H1 (cell line): ENCODE measurements at regions not wholly inside any gene's neighbourhood (a gene's known extent, or its start where the extent isn't known, plus 50 kb on each side); places are given as distances from the start of the nearest gene placed in this dataset.

Experiments
- CTCF ChIA-PET: fragments of 300-600 bp; sonication (Branson Sonifier 250); formaldehyde crosslinking; loops from one replicate; lab custom pipeline; 2021; ENCODE audit not compliant: partially characterized antibody; lab: Charles Lee
- POLR2A ChIA-PET: fragments of 300-600 bp; sonication (Branson Sonifier 250); formaldehyde crosslinking; loops from one replicate; lab custom pipeline; 2021; ENCODE audit warnings: inconsistent platforms; ENCODE audit not compliant: partially characterized antibody; lab: Charles Lee
- DNase-seq, 2 experiments: peaks; one replicate each; pipeline versions ENCODE4 v3.0.0 to v3.0.0-alpha.2; 2010 to 2022; ENCODE audit warnings: low spot score in 2 of 2, low read depth in 1 of 2, mixed read lengths in 1 of 2
- FAIRE-seq: peaks from 2 replicates; lab custom pipeline; 2011; peaks lifted over from hg19 to GRCh38; lab: Jason Lieb, UNC
- H2AFZ ChIP-seq: 2 replicates; pipeline ENCODE4 v1.8.1; 2012; ENCODE audit warnings: low read length, inconsistent platforms
- H2AK5ac ChIP-seq: 2 replicates; pipeline ENCODE4 v1.6.1; 2013; ENCODE audit warnings: low read depth, low read length
- H2BK120ac ChIP-seq: replicated peaks from 2 replicates; pipeline ENCODE3; 2013; ENCODE audit warnings: low read depth, low read length, inconsistent platforms
- H2BK12ac ChIP-seq: 2 replicates; pipeline ENCODE4 v1.6.1; 2013; ENCODE audit warnings: low read depth, low read length
- H2BK15ac ChIP-seq: 2 replicates; pipeline ENCODE4 v1.6.1; 2013; ENCODE audit warnings: low read length
- H2BK20ac ChIP-seq: 2 replicates; pipeline ENCODE4 v1.6.1; 2013; ENCODE audit warnings: low read length
- H2BK5ac ChIP-seq: 2 replicates; pipeline ENCODE4 v1.6.1; 2013; ENCODE audit warnings: low read depth, low read length
- H3K14ac ChIP-seq: 2 replicates; pipeline ENCODE4 v1.6.1; 2013; ENCODE audit warnings: inconsistent platforms; ENCODE audit not compliant: insufficient read length
- H3K18ac ChIP-seq: 2 replicates; pipeline ENCODE4 v1.6.1; 2013; ENCODE audit warnings: low read length; ENCODE audit errors: extremely low read depth
- H3K23ac ChIP-seq: 2 replicates; pipeline ENCODE4 v1.6.1; 2013; ENCODE audit warnings: inconsistent platforms; ENCODE audit not compliant: insufficient read length
- H3K23me2 ChIP-seq: 2 replicates; pipeline ENCODE4 v1.6.1; 2013; ENCODE audit warnings: low read depth, low read length
- H3K27ac ChIP-seq: 2 replicates; pipeline ENCODE4 v1.6.1; 2011; ENCODE audit warnings: low read depth, low read length, inconsistent platforms
- H3K27me3 ChIP-seq, 4 experiments: replicated peaks in 1 of 4; 1 replicate in 1 of 4; 2 replicates in 3 of 4; pipeline versions ENCODE4 v1.6.1 to v1.8.1; 2011 to 2013; ENCODE audit warnings: low read length in 3 of 4, mild to moderate bottlenecking in 3 of 4, inconsistent platforms in 2 of 4, mixed read lengths in 2 of 4, moderate library complexity in 1 of 4; ENCODE audit not compliant: control insufficient read depth in 3 of 4, insufficient read depth in 3 of 4; ENCODE audit errors: extremely low read depth in 1 of 4
- H3K36me3 ChIP-seq, 4 experiments: 2 replicates each; pipeline versions ENCODE4 v1.6.1 to v1.8.1; 2011 to 2013; ENCODE audit warnings: mild to moderate bottlenecking in 4 of 4, low read length in 3 of 4, moderate library complexity in 2 of 4, control low read depth in 1 of 4, inconsistent platforms in 1 of 4; ENCODE audit not compliant: insufficient read depth in 4 of 4, control insufficient read depth in 2 of 4
- H3K4ac ChIP-seq: replicated peaks from 2 replicates; pipeline ENCODE3; 2013; ENCODE audit warnings: low read length, low read depth, mixed read lengths, inconsistent platforms; ENCODE audit not compliant: insufficient read length
- H3K4me1 ChIP-seq, 4 experiments: replicated peaks in 1 of 4; 1 replicate in 1 of 4; 2 replicates in 3 of 4; pipeline versions ENCODE4 v1.6.1 to v1.8.1; 2011 to 2013; ENCODE audit warnings: low read length in 3 of 4, inconsistent platforms in 2 of 4, mixed read lengths in 1 of 4; ENCODE audit not compliant: insufficient read depth in 4 of 4, control insufficient read depth in 3 of 4
- H3K4me2 ChIP-seq, 2 experiments: 2 replicates each; pipeline versions ENCODE4 v1.6.1 to v1.8.1; 2011 to 2013; ENCODE audit warnings: low read depth in 2 of 2, low read length in 2 of 2, control low read depth in 1 of 2, inconsistent platforms in 1 of 2, mild to moderate bottlenecking in 1 of 2; ENCODE audit not compliant: insufficient read depth in 1 of 2
- H3K4me3 ChIP-seq, 4 experiments: fragments of 200-600, 300-600 bp in 1 of 4; sonication (generic), shearing (Covaris generic), sonication (Bioruptor Twin) in 1 of 4; 2 replicates each; pipeline versions ENCODE4 v1.5.1 to v1.8.1; 2011 to 2016; ENCODE audit warnings: low read length in 4 of 4, low read depth in 3 of 4, control low read depth in 2 of 4, inconsistent platforms in 2 of 4, mild to moderate bottlenecking in 2 of 4, mixed read lengths in 1 of 4, moderate library complexity in 1 of 4; ENCODE audit not compliant: insufficient read depth in 2 of 4; ENCODE audit errors: extremely low read depth in 1 of 4
- H3K56ac ChIP-seq: replicated peaks from 2 replicates; pipeline ENCODE3; 2013; ENCODE audit warnings: low read depth, mild to moderate bottlenecking, mixed read lengths, low read length, inconsistent platforms; ENCODE audit not compliant: insufficient read length
- H3K79me1 ChIP-seq: 2 replicates; pipeline ENCODE4 v1.6.1; 2013; ENCODE audit warnings: low read depth, low read length, control low read depth
- H3K79me2 ChIP-seq, 2 experiments: 2 replicates each; pipeline versions ENCODE4 v1.6.1 to v1.8.1; 2012 to 2013; ENCODE audit warnings: low read length in 2 of 2, mild to moderate bottlenecking in 2 of 2, inconsistent platforms in 1 of 2; ENCODE audit not compliant: insufficient read depth in 2 of 2, control insufficient read depth in 1 of 2
- H3K9ac ChIP-seq, 4 experiments: replicated peaks in 1 of 4; 1 replicate in 1 of 4; 2 replicates in 3 of 4; pipeline versions ENCODE4 v1.6.1 to v1.8.1; 2011 to 2013; ENCODE audit warnings: low read depth in 3 of 4, low read length in 3 of 4, control low read depth in 2 of 4, mild to moderate bottlenecking in 2 of 4, moderate library complexity in 2 of 4, inconsistent platforms in 1 of 4; ENCODE audit errors: extremely low read depth in 1 of 4
- H3K9me3 ChIP-seq, 2 experiments: 2 replicates each; pipeline versions ENCODE4 v1.6.1 to v1.8.1; 2012 to 2013; ENCODE audit warnings: mild to moderate bottlenecking in 2 of 2, moderate library complexity in 2 of 2, control low read depth in 1 of 2, inconsistent platforms in 1 of 2, low read depth in 1 of 2, low read length in 1 of 2, mixed read lengths in 1 of 2; ENCODE audit not compliant: insufficient read depth in 2 of 2
- H4K20me1 ChIP-seq, 2 experiments: replicated peaks in 1 of 2; 2 replicates each; pipeline versions ENCODE3 to v1.8.1; 2011 to 2013; ENCODE audit warnings: inconsistent platforms in 2 of 2, low read length in 2 of 2, mild to moderate bottlenecking in 1 of 2; ENCODE audit not compliant: insufficient read depth in 2 of 2, control insufficient read depth in 1 of 2
- H4K5ac ChIP-seq: 2 replicates; pipeline ENCODE4 v1.6.1; 2013; ENCODE audit warnings: low read length, low read depth, mixed read lengths, inconsistent platforms; ENCODE audit not compliant: insufficient read length
- H4K8ac ChIP-seq: 2 replicates; pipeline ENCODE4 v1.8.0; 2013; ENCODE audit warnings: mild to moderate bottlenecking, moderate library complexity, low read length, inconsistent platforms; ENCODE audit not compliant: insufficient read depth; ENCODE audit errors: extremely low read depth
- H4K91ac ChIP-seq: replicated peaks from 2 replicates; pipeline ENCODE3; 2013; ENCODE audit warnings: low read length, mixed read lengths, inconsistent platforms; ENCODE audit not compliant: insufficient read length
- WGBS, 2 experiments: shearing (Covaris generic) in 1 of 2; methylation state at CpG; one replicate each; pipeline versions ENCODE4 v1.1.6 to v1.1.7; 2013 to 2015; ENCODE audit warnings: low lambda C conversion rate in 2 of 2, mixed read lengths in 2 of 2, inconsistent platforms in 1 of 2, low coverage in 1 of 2, missing lambda C conversion rate in 1 of 2; ENCODE audit not compliant: insufficient replicate concordance in 2 of 2, insufficient coverage in 1 of 2, insufficient read length in 1 of 2; ENCODE audit errors: extremely low coverage in 1 of 2, missing lambda C conversion rate in 1 of 2; 5-methylcytosine and 5-hydroxymethylcytosine counted together

DNA sequence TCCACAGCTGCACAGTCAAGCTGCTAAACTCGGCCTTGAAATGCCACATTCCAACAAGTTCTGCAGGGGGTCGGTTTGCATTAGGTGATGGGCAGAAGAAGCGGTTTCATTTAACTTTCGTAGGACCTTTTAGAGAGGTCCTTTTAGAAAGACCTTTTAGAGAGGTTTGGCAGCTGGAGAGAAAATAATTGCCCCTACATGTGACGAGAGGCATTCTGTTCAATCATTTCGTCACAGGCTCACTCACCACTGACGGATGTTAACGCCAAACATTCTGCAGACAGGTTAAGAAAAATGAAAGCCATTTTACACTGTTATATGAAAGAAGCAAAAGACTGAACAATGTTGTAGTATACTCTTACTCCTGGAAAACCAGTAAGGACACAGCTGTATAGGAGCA is 76.5 kb upstream of the ZNF423 start:
- Histone ChIP-seq H3K14ac (no peak overlapping the region), H3K9me3 (no peaks in the 10 kb centered on the region), H3K4me2 (no peak overlapping the region), H2BK20ac (no peak overlapping the region), H2BK5ac (no peak overlapping the region), H2BK120ac (no peak overlapping the region), H3K79me1 (no peaks in the 10 kb centered on the region), H3K27me3 (no peaks in the 10 kb centered on the region), H3K4ac (no peak overlapping the region), H4K20me1 (no peaks in the 10 kb centered on the region), H3K79me2 (no peaks in the 10 kb centered on the region), H3K56ac (no peak overlapping the region), H4K91ac (no peak overlapping the region), H4K8ac (no peak overlapping the region), H2AK5ac (no peak overlapping the region), H3K4me1 (peaks cover 0 to 3% (median 1%) of the 10 kb centered on the region in 4 experiments; a peak in 3 of 7 replicates), H4K5ac (no peak overlapping the region), H2BK12ac (no peak overlapping the region), H3K4me3 (no peak overlapping the region), H3K27ac (no peak overlapping the region), H2AFZ (no peak overlapping the region), H3K23me2 (no peaks in the 10 kb centered on the region), H3K9ac (no peak overlapping the region), H3K18ac (no peak overlapping the region), H2BK15ac (no peak overlapping the region), H3K36me3 (no peaks in the 10 kb centered on the region), H3K23ac (no peak overlapping the region)
- FAIRE-seq (peak; percentile 19), DNase-seq (no peak)
- ChIA-PET CTCF (interaction anchor here (0.6 to 3.4 kb wide), 7 partner anchors 10 to 524 kb away, joined by 3 to 22 read pairs (median 3); no protein-coding TSS in a partner anchor), POLR2A (no interaction called here)
- WGBS, 2 experiments = 79% methylated on average over 8 of the region's 8 CpGs; no CpG with 5 or more reads in 1 of the 2 experiments
